HUES64 (cell line): ENCODE measurements at regions not wholly inside any gene's neighbourhood (a gene's known extent, or its start where the extent isn't known, plus 50 kb on each side); places are given as distances from the start of the nearest gene placed in this dataset.
"Not testable (repeated sequence)": the region's sequence is repeated elsewhere in the genome, so short reads cannot be mapped to it uniquely, and the experiment has no call there.

ENCODE experiments used
- H3K27ac ChIP-seq: 2 replicates; pipeline ENCODE4 v1.7.0; 2013; ENCODE audit warnings: low read depth, low read length, inconsistent platforms
- H3K27me3 ChIP-seq: 2 replicates; pipeline ENCODE4 v1.6.1; 2013; ENCODE audit warnings: mild to moderate bottlenecking, low read length; ENCODE audit not compliant: insufficient read depth
- H3K36me3 ChIP-seq: 2 replicates; pipeline ENCODE4 v1.6.1; 2013; ENCODE audit warnings: mild to moderate bottlenecking, low read length; ENCODE audit not compliant: insufficient read depth
- H3K4me1 ChIP-seq: 2 replicates; pipeline ENCODE4 v1.6.1; 2013; ENCODE audit warnings: mild to moderate bottlenecking, low read length, moderate library complexity; ENCODE audit not compliant: insufficient read depth
- H3K4me3 ChIP-seq: 2 replicates; pipeline ENCODE4 v1.5.1; 2013; ENCODE audit warnings: mild to moderate bottlenecking, low read length, moderate library complexity
- H3K9ac ChIP-seq: 2 replicates; pipeline ENCODE4 v1.6.1; 2013; ENCODE audit warnings: mild to moderate bottlenecking, low read depth, low read length
- H3K9me3 ChIP-seq: 2 replicates; pipeline ENCODE4 v1.6.1; 2013; ENCODE audit warnings: low read depth, low read length; ENCODE audit not compliant: insufficient read depth
- WGBS: fragments of 150-250, 120-280 bp; methylation state at CpG from one replicate; pipeline ENCODE4 v1.1.7; 2013; ENCODE audit warnings: missing lambda C conversion rate; 5-methylcytosine and 5-hydroxymethylcytosine counted together

- H3K9ac ChIP-seq, result no peak overlapping the region
- H3K27me3 ChIP-seq, result no peaks in the 10 kb centered on the region
- no peaks in the 10 kb centered on the region for H3K9me3 ChIP-seq
- no peak overlapping the region for H3K4me3 ChIP-seq
- no peaks in the 10 kb centered on the region for H3K36me3 ChIP-seq
- no peak overlapping the region for H3K27ac ChIP-seq
- WGBS, result 90% methylated on average over 5 of the region's 5 CpGs
- H3K4me1 ChIP-seq, result no peaks in the 10 kb centered on the region
These were observed 465.9 kb downstream of the TUSC1 start for GRCh38 chr9:25212361-25212760.

- Histone ChIP-seq H3K4me3 (no peak overlapping the region), H3K9ac (no peak overlapping the region), H3K27me3 (no peaks in the 10 kb centered on the region), H3K36me3 (no peaks in the 10 kb centered on the region), H3K4me1 (peaks cover 17% of the 10 kb centered on the region), H3K27ac (no peak overlapping the region), H3K9me3 (no peaks in the 10 kb centered on the region)
- WGBS, result 91% methylated on average over 6 of the region's 6 CpGs
These were observed 470.6 kb downstream of the TUSC1 start for GRCh38 chr9:25207402-25208195.

- Histone ChIP-seq H3K4me1 (peaks cover 17% of the 10 kb centered on the region), H3K9ac (no peak overlapping the region), H3K4me3 (no peak overlapping the region), H3K27ac (no peak overlapping the region), H3K36me3 (no peaks in the 10 kb centered on the region), H3K9me3 (no peaks in the 10 kb centered on the region), H3K27me3 (no peaks in the 10 kb centered on the region)
- WGBS, result 86% methylated on average over 2 of the region's 4 CpGs
These were observed 472.2 kb downstream of the TUSC1 start for GRCh38 chr9:25206027-25206426.

- Histone ChIP-seq H3K27ac (peak overlapping the region; percentile 66; the same call in 1 of the 2 replicates), H3K9me3 (no peaks in the 10 kb centered on the region), H3K9ac (no peak overlapping the region), H3K4me3 (peak overlapping the region; percentile 2; the same call in 1 of the 2 replicates), H3K36me3 (no peaks in the 10 kb centered on the region), H3K4me1 (peaks cover 17% of the 10 kb centered on the region), H3K27me3 (no peaks in the 10 kb centered on the region)
- 15% methylated on average over 2 of the region's 2 CpGs for WGBS
These were observed 473.0 kb downstream of the TUSC1 start for GRCh38 chr9:25205285-25205684.

- Histone ChIP-seq H3K4me1 (no peaks in the 10 kb centered on the region), H3K27ac (no peak overlapping the region), H3K4me3 (no peak overlapping the region), H3K9ac (no peak overlapping the region), H3K36me3 (no peaks in the 10 kb centered on the region), H3K9me3 (peaks cover 5% of the 10 kb centered on the region; the same call in 1 of the 2 replicates), H3K27me3 (no peaks in the 10 kb centered on the region)
- WGBS, result 94% methylated on average over 4 of the region's 4 CpGs
These were observed 500.4 kb downstream of the TUSC1 start for GRCh38 chr9:25177858-25178257.

GRCh38 chr9:25129537-25129936, 548.7 kb downstream of the TUSC1 start:
- Histone ChIP-seq H3K4me3 (no peak overlapping the region), H3K27ac (no peak overlapping the region), H3K9me3 (no peaks in the 10 kb centered on the region), H3K9ac (no peak overlapping the region), H3K4me1 (0 out of 2 replicates have a peak, but pooled peaks cover 3% of the 10 kb centered on the region), H3K27me3 (no peaks in the 10 kb centered on the region), H3K36me3 (no peaks in the 10 kb centered on the region)
- WGBS, result 100% methylated on average over 1 of the region's 2 CpGs

GRCh38 chr9:25121811-25122210, 556.4 kb downstream of the TUSC1 start:
- no peak overlapping the region for H3K4me3 ChIP-seq
- no peak overlapping the region for H3K9ac ChIP-seq
- no peaks in the 10 kb centered on the region for H3K27me3 ChIP-seq
- H3K27ac ChIP-seq, result no peak overlapping the region
- H3K9me3 ChIP-seq, result no peaks in the 10 kb centered on the region
- no peaks in the 10 kb centered on the region for H3K4me1 ChIP-seq
- no peaks in the 10 kb centered on the region for H3K36me3 ChIP-seq

- Histone ChIP-seq H3K9me3 (no peaks in the 10 kb centered on the region), H3K36me3 (no peaks in the 10 kb centered on the region), H3K27me3 (no peaks in the 10 kb centered on the region), H3K4me1 (no peaks in the 10 kb centered on the region), H3K9ac (no peak overlapping the region), H3K27ac (no peak overlapping the region), H3K4me3 (no peak overlapping the region)
- WGBS, result 89% methylated on average over 3 of the region's 3 CpGs
These were observed 559.2 kb downstream of the TUSC1 start for GRCh38 chr9:25119041-25119440.

GRCh38 chr9:25117791-25118190, 560.5 kb downstream of the TUSC1 start:
- H3K36me3 ChIP-seq, result no peaks in the 10 kb centered on the region
- H3K9ac ChIP-seq, result no peak overlapping the region
- H3K9me3 ChIP-seq, result no peaks in the 10 kb centered on the region
- H3K27me3 ChIP-seq, result no peaks in the 10 kb centered on the region
- no peak overlapping the region for H3K4me3 ChIP-seq
- no peak overlapping the region for H3K27ac ChIP-seq
- H3K4me1 ChIP-seq, result no peaks in the 10 kb centered on the region

- not testable (repeated sequence) for H3K4me3 ChIP-seq, H3K27ac ChIP-seq, H3K9ac ChIP-seq, H3K27me3 ChIP-seq, H3K36me3 ChIP-seq, H3K4me1 ChIP-seq
- 96% methylated on average over 8 of the region's 8 CpGs for WGBS
- H3K9me3 ChIP-seq, result peaks cover 15% of the 10 kb centered on the region
These were observed 556.5 kb upstream of the IZUMO3 start for GRCh38 chr9:25102204-25102603.

- Histone ChIP-seq H3K9me3 (no peaks in the 10 kb centered on the region), H3K36me3 (no peaks in the 10 kb centered on the region), H3K27me3 (no peaks in the 10 kb centered on the region), H3K4me3 (no peak overlapping the region), H3K9ac (no peak overlapping the region), H3K4me1 (peaks cover 7% of the 10 kb centered on the region; the same call in 1 of the 2 replicates), H3K27ac (no peak overlapping the region)
- 77% methylated on average over 2 of the region's 3 CpGs for WGBS
These were observed 548.8 kb upstream of the IZUMO3 start for GRCh38 chr9:25094518-25094917.

GRCh38 chr9:25078202-25078601, 532.5 kb upstream of the IZUMO3 start:
- Histone ChIP-seq H3K9me3 (peaks cover 10% of the 10 kb centered on the region), H3K4me1 (no peaks in the 10 kb centered on the region), H3K27me3 (no peaks in the 10 kb centered on the region), H3K27ac (no peak overlapping the region), H3K36me3 (no peaks in the 10 kb centered on the region), H3K4me3 (no peak overlapping the region), H3K9ac (no peak overlapping the region)
- 100% methylated on average over 3 of the region's 3 CpGs for WGBS
